Left lung (tissue), 4 donors: ENCODE measurements at regions not wholly inside any gene's neighbourhood (a gene's known extent, or its start where the extent isn't known, plus 50 kb on each side); places are given as distances from the start of the nearest gene placed in this dataset.
"Not testable (repeated sequence)": the region's sequence is repeated elsewhere in the genome, so short reads cannot be mapped to it uniquely, and the experiment has no call there.

Experiments used
- ATAC-seq: fragments of 200-7000 bp; cut with Tn5 transposase; one replicate; pipeline ENCODE4 v1.9.1; 2020; ENCODE audit warnings: moderate library complexity
- DNase-seq, 4 donors: peaks; one replicate each; pipeline ENCODE4 v3.0.0-alpha.2; 2013 to 2020
- H3K27ac ChIP-seq, 2 donors: fragments of 200-600 bp; sonication (generic) in 1 of 2; one replicate each; pipeline versions ENCODE4 v1.5.0 to v1.8.0; 2020 to 2021
- H3K27me3 ChIP-seq, 2 donors: fragments of 200-600 bp; sonication (generic) in 1 of 2; one replicate each; pipeline versions ENCODE4 v1.5.0 to v1.8.0; 2020 to 2021
- H3K36me3 ChIP-seq, 2 donors: fragments of 200-600 bp; sonication (generic) in 1 of 2; one replicate each; pipeline versions ENCODE4 v1.5.0 to v1.8.0; 2020 to 2021
- H3K4me1 ChIP-seq, 2 donors: fragments of 200-600 bp; one replicate each; pipeline ENCODE4 v1.8.0; 2021
- H3K4me3 ChIP-seq, 2 donors: fragments of 200-600 bp; sonication (generic) in 1 of 2; one replicate each; pipeline versions ENCODE4 v1.5.0 to v1.8.0; 2020 to 2021; ENCODE audit warnings: mild to moderate bottlenecking in 1 of 2
- H3K9me3 ChIP-seq, 2 donors: fragments of 200-600 bp; sonication (generic) in 1 of 2; one replicate each; pipeline versions ENCODE4 v1.5.0 to v1.8.0; 2020 to 2021
- intact Hi-C, 2 donors: fragments of 100-400 bp; cut with DNase I; formaldehyde crosslinking; loops; one replicate each; pipeline versions ENCODE4 v1.11.2 to v1.14.2; 2022
- TF ChIP-seq, protein P1 (sequence below), 2 donors: fragments of 200-600 bp; sonication (generic) in 1 of 2; IDR thresholded peaks; one replicate each; pipeline versions ENCODE4 v1.5.0 to v1.8.0; 2021; ENCODE audit warnings: antibody characterized with exemption in 2 of 2
- donor health status: DM: no; HTN: yes; CAD: no.
- donor health status: DM: no; HTN: no; CAD: no.

DNA sequence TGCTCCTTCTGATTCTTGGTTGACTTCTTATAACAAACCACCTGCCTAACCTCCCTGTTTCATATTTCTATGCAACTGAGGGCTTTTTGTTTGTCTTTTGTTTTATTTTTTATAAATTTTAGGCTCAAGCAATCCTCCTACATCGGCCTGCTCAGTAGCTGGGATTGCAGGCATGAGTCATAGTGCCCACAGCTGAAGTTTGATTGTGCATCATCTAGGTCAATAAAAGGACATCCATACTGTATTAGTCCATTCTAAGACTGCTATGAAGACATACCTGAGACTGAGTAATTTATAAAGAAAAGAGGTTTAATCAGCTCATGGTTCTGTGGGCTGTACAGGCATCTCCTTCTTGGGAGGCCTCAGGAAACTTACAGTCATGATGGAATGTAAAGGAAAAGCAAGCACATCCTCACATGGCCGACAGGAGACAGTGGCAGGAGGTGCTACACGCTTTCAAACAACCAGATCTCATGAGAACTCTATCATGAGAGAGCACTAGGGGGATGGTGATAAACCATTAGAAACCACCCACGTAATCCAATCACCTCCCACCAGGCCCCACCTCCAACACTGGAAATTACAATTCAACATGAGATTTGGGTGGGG is 285.0 kb downstream of the SIPA1L2 start:
- H3K4me3 ChIP-seq, result no peak overlapping the region
- H3K9me3 ChIP-seq, result peaks cover 0 to 11% of the 10 kb centered on the region in 2 donors
- intact Hi-C loops, result no loop called here
- H3K27ac ChIP-seq, result no peak overlapping the region
- no peaks in the 10 kb centered on the region for H3K36me3 ChIP-seq
- no peaks in the 10 kb centered on the region for H3K4me1 ChIP-seq
- no peaks in the 10 kb centered on the region for H3K27me3 ChIP-seq
- ATAC-seq (no peak), DNase-seq (no peak)
- TF ChIP-seq, protein P1, sequence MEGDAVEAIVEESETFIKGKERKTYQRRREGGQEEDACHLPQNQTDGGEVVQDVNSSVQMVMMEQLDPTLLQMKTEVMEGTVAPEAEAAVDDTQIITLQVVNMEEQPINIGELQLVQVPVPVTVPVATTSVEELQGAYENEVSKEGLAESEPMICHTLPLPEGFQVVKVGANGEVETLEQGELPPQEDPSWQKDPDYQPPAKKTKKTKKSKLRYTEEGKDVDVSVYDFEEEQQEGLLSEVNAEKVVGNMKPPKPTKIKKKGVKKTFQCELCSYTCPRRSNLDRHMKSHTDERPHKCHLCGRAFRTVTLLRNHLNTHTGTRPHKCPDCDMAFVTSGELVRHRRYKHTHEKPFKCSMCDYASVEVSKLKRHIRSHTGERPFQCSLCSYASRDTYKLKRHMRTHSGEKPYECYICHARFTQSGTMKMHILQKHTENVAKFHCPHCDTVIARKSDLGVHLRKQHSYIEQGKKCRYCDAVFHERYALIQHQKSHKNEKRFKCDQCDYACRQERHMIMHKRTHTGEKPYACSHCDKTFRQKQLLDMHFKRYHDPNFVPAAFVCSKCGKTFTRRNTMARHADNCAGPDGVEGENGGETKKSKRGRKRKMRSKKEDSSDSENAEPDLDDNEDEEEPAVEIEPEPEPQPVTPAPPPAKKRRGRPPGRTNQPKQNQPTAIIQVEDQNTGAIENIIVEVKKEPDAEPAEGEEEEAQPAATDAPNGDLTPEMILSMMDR (IDR thresholded peaks at IDR 0.05), result no peak

DNA sequence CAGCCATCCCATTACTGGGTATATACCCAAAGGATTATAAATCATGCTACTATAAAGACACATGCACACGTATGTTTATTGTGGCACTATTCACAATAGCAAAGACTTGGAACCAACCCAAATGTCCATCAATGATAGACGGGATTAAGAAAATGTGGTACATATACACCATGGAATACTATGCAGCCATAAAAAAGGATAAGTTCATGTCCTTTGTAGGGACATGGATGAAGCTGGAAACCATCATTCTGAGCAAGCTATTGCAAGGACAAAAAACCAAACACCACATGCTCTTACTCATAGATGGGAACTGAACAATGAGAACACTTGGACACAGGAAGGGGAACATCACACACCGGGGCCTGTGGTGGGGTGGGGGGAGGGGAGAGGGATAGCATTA is 285.7 kb downstream of the SIPA1L2 start:
- intact Hi-C loops, H3K4me1 ChIP-seq, H3K27ac ChIP-seq, H3K27me3 ChIP-seq, H3K36me3 ChIP-seq, H3K4me3 ChIP-seq, DNase-seq, ATAC-seq: not testable (repeated sequence)
- H3K9me3 ChIP-seq, result peaks cover 0 to 11% of the 10 kb centered on the region in 2 donors

- Histone ChIP-seq H3K27ac (no peak overlapping the region), H3K9me3 (peaks cover 0 to 10% of the 10 kb centered on the region in 2 donors), H3K27me3 (no peaks in the 10 kb centered on the region), H3K36me3 (no peaks in the 10 kb centered on the region), H3K4me3 (no peak overlapping the region), H3K4me1 (no peaks in the 10 kb centered on the region)
- ATAC-seq, result no peak
- no peak for DNase-seq
- intact Hi-C loops, result no loop called here
- TF ChIP-seq, protein P1 (IDR thresholded peaks at IDR 0.05), result no peak
Observed at GRCh38 chr1:232340446-232340845, 289.5 kb downstream of the SIPA1L2 start.

- intact Hi-C loops, result no loop called here
- TF ChIP-seq, protein P1 (IDR thresholded peaks at IDR 0.05), result no peak
- no peak for DNase-seq
Observed at GRCh38 chr1:232339073-232339472, 290.9 kb downstream of the SIPA1L2 start.

GRCh38 chr1:232335741-232336293 is 294.1 kb downstream of the SIPA1L2 start:
- Histone ChIP-seq H3K9me3 (no peaks in the 10 kb centered on the region), H3K4me1 (no peaks in the 10 kb centered on the region), H3K36me3 (no peaks in the 10 kb centered on the region), H3K27ac (no peak overlapping the region), H3K4me3 (no peak overlapping the region), H3K27me3 (no peaks in the 10 kb centered on the region)
- peak in 1 of 4 donors; percentile 39 for DNase-seq
- no peak for ATAC-seq
- intact Hi-C loops, result no loop called here
- TF ChIP-seq, protein P1 (IDR thresholded peaks at IDR 0.05), result no peak

More at GRCh38 chr1:232339073-232339472, 290.9 kb downstream of the SIPA1L2 start:
- no peaks in the 10 kb centered on the region for H3K9me3 ChIP-seq
- no peak overlapping the region for H3K4me3 ChIP-seq
- H3K4me1 ChIP-seq, result no peaks in the 10 kb centered on the region
- no peak overlapping the region for H3K27ac ChIP-seq
- no peaks in the 10 kb centered on the region for H3K27me3 ChIP-seq
- no peak for ATAC-seq
- H3K36me3 ChIP-seq, result no peaks in the 10 kb centered on the region

DNA sequence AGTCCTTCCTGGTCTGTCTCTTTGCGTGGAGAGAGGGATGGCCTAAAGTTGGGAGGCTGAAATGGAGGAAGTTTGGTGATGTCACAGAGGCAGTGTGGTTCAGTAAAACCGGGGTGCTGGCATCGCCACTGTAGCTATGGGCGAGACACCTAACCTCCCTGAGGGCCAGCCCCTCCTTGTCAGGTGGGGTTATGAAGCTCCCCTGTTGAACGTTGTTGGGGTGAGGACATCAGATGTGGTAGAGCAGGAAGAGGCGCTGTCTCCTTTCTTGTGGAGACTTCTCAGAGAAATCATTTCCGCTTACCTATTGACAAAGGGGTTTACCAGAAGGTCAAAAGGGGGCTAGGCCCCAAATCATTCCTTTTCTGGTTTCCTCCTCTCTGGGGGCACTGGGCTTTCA is 294.7 kb downstream of the SIPA1L2 start:
- no peak overlapping the region for H3K27ac ChIP-seq
- H3K27me3 ChIP-seq, result no peaks in the 10 kb centered on the region
- H3K36me3 ChIP-seq, result no peaks in the 10 kb centered on the region
- H3K4me1 ChIP-seq, result no peaks in the 10 kb centered on the region
- H3K4me3 ChIP-seq, result no peak overlapping the region
- no peaks in the 10 kb centered on the region for H3K9me3 ChIP-seq
- TF ChIP-seq, protein P1 (IDR thresholded peaks at IDR 0.05), result no peak
- ATAC-seq (no peak), DNase-seq (no peak)
- intact Hi-C loops, result no loop called here
